Liver (tissue), 8 donors: ENCODE measurements at regions not wholly inside any gene's neighbourhood (a gene's known extent, or its start where the extent isn't known, plus 50 kb on each side); places are given as distances from the start of the nearest gene placed in this dataset.

Experiments used
- DNase-seq: peaks from one replicate; pipeline ENCODE4 v3.0.0-alpha.2; 2017; ENCODE audit warnings: low spot score
- H3K27ac ChIP-seq, 2 donors: one replicate each; pipeline ENCODE4 v1.7.0; 2013; ENCODE audit warnings: inconsistent platforms in 2 of 2, low read length in 2 of 2, control low read depth in 1 of 2, low read depth in 1 of 2, mild to moderate bottlenecking in 1 of 2
- H3K27me3 ChIP-seq, 4 donors: one replicate each; pipeline versions ENCODE4 v1.6.1 to v1.7.0; 2013; ENCODE audit warnings: low read length in 3 of 4, inconsistent platforms in 1 of 4, mild to moderate bottlenecking in 1 of 4, moderate library complexity in 1 of 4; ENCODE audit not compliant: control insufficient read depth in 4 of 4, insufficient read depth in 4 of 4
- H3K36me3 ChIP-seq, 4 donors: one replicate each; pipeline versions ENCODE4 v1.6.1 to v1.7.0; 2013; ENCODE audit warnings: low read length in 3 of 4, mild to moderate bottlenecking in 3 of 4, low read depth in 1 of 4, moderate library complexity in 1 of 4; ENCODE audit not compliant: control insufficient read depth in 4 of 4, insufficient read depth in 3 of 4
- H3K4me1 ChIP-seq, 4 donors: one replicate each; pipeline versions ENCODE4 v1.6.1 to v1.7.0; 2013; ENCODE audit warnings: low read length in 3 of 4, mild to moderate bottlenecking in 3 of 4, moderate library complexity in 1 of 4; ENCODE audit not compliant: control insufficient read depth in 4 of 4, insufficient read depth in 4 of 4
- H3K4me3 ChIP-seq, 3 donors: one replicate each; pipeline versions ENCODE4 v1.6.1 to v1.7.0; 2013; ENCODE audit warnings: low read length in 3 of 3, control low read depth in 1 of 3, low read depth in 1 of 3, mild to moderate bottlenecking in 1 of 3
- H3K9ac ChIP-seq, 2 donors: one replicate each; pipeline ENCODE4 v1.7.0; 2013; ENCODE audit warnings: low read length in 2 of 2, mild to moderate bottlenecking in 2 of 2, moderate library complexity in 2 of 2, control low read depth in 1 of 2, low read depth in 1 of 2
- H3K9me3 ChIP-seq, 4 donors: one replicate each; pipeline versions ENCODE4 v1.6.1 to v1.7.0; 2013; ENCODE audit warnings: low read length in 3 of 4; ENCODE audit not compliant: control insufficient read depth in 4 of 4
- FOXA1 ChIP-seq: IDR thresholded peaks from 2 replicates; pipeline ENCODE4 v1.6.1; 2016; ENCODE audit warnings: antibody characterized with exemption
- FOXA2 ChIP-seq: IDR thresholded peaks from 2 replicates; pipeline ENCODE4 v1.6.1; 2016; ENCODE audit warnings: antibody characterized with exemption
- HNF4A ChIP-seq, 2 donors: conservative IDR thresholded peaks; 2 replicates each; pipeline ENCODE4 v1.6.1; 2016; ENCODE audit warnings: antibody characterized with exemption in 2 of 2, mild to moderate bottlenecking in 2 of 2
- HNF4G ChIP-seq: IDR thresholded peaks from 2 replicates; pipeline ENCODE4 v1.6.1; 2016; ENCODE audit warnings: antibody characterized with exemption
- JUND ChIP-seq, 2 donors: IDR thresholded peaks; 2 replicates each; pipeline ENCODE4 v1.6.1; 2016; ENCODE audit warnings: antibody characterized with exemption in 2 of 2
- RAD21 ChIP-seq, 2 donors: IDR thresholded peaks; 2 replicates each; pipeline ENCODE4 v1.6.1; 2016; ENCODE audit warnings: antibody characterized with exemption in 2 of 2, mild to moderate bottlenecking in 2 of 2
- SP1 ChIP-seq: IDR thresholded peaks from 2 replicates; pipeline ENCODE4 v1.6.1; 2018; ENCODE audit warnings: antibody characterized with exemption, mild to moderate bottlenecking
- TAF1 ChIP-seq: conservative IDR thresholded peaks from 2 replicates; pipeline ENCODE4 v1.6.1; 2016; ENCODE audit warnings: antibody characterized with exemption, mild to moderate bottlenecking
- YY1 ChIP-seq: IDR thresholded peaks from 2 replicates; pipeline ENCODE4 v1.6.1; 2016; ENCODE audit warnings: antibody characterized with exemption, mild to moderate bottlenecking
- WGBS: extraction: QIAGEN DNeasy Blood & Tissue Kit; methylation state at CpG from one replicate; pipeline ENCODE4 v1.1.7; 2013; 5-methylcytosine and 5-hydroxymethylcytosine counted together
- TF ChIP-seq, protein P1 (sequence below): fragments of 150-350 bp; IDR thresholded peaks from 2 replicates; pipeline ENCODE4 v1.5.1; 2017; ENCODE audit warnings: improper control_type of control experiment, low read depth, low read length; ENCODE audit not compliant: missing input control
- TF ChIP-seq, protein P2 (sequence below): IDR thresholded peaks from 2 replicates; pipeline ENCODE4 v1.6.1; 2016; ENCODE audit warnings: antibody characterized with exemption
- TF ChIP-seq, protein P3 (sequence below): IDR thresholded peaks from 2 replicates; pipeline ENCODE4 v1.6.1; 2016; ENCODE audit warnings: antibody characterized with exemption
- TF ChIP-seq, protein P4 (sequence below): IDR thresholded peaks from 2 replicates; pipeline ENCODE4 v1.6.1; 2016; ENCODE audit warnings: antibody characterized with exemption, mild to moderate bottlenecking
- donor health status: healthy.
- donor health status: healthy.
- donor health status: healthy.
- donor health status: healthy.
- donor health status: healthy.

DNA sequence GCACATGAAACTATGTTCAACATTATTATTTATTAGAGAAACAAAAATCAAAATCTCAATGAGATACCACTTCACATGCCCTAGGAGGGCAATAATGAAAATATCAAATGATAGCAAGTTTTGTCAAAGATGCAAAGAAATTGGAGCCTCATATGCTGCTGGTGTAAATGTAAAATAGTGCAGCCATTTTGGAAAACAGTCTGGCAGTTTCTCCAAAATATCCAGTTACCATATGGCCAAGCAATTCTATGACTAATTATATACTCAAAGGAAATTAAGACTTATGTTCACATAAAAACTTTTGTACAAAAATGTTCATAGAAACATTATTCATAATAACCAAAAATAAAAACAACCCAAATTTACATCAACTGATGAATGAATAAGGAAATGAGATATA is 313.6 kb upstream of the LMO3 start:
- TF ChIP-seq HNF4A (conservative IDR thresholded peaks at IDR 0.05): no peak
- no peak for TF ChIP-seq SP1
- TF ChIP-seq JUND (IDR thresholded peaks at IDR 0.05): no peak
- TF ChIP-seq, protein P1, sequence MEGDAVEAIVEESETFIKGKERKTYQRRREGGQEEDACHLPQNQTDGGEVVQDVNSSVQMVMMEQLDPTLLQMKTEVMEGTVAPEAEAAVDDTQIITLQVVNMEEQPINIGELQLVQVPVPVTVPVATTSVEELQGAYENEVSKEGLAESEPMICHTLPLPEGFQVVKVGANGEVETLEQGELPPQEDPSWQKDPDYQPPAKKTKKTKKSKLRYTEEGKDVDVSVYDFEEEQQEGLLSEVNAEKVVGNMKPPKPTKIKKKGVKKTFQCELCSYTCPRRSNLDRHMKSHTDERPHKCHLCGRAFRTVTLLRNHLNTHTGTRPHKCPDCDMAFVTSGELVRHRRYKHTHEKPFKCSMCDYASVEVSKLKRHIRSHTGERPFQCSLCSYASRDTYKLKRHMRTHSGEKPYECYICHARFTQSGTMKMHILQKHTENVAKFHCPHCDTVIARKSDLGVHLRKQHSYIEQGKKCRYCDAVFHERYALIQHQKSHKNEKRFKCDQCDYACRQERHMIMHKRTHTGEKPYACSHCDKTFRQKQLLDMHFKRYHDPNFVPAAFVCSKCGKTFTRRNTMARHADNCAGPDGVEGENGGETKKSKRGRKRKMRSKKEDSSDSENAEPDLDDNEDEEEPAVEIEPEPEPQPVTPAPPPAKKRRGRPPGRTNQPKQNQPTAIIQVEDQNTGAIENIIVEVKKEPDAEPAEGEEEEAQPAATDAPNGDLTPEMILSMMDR: no peak
- no peak for TF ChIP-seq RAD21 (IDR thresholded peaks at IDR 0.05)
- TF ChIP-seq, protein P2, sequence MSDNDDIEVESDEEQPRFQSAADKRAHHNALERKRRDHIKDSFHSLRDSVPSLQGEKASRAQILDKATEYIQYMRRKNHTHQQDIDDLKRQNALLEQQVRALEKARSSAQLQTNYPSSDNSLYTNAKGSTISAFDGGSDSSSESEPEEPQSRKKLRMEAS: no peak
- TF ChIP-seq, protein P3, sequence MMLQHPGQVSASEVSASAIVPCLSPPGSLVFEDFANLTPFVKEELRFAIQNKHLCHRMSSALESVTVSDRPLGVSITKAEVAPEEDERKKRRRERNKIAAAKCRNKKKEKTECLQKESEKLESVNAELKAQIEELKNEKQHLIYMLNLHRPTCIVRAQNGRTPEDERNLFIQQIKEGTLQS: no peak
- no peak for TF ChIP-seq FOXA1
- no peak for TF ChIP-seq FOXA2
- TF ChIP-seq TAF1: no peak
- TF ChIP-seq HNF4G: no peak
- no peak overlapping the region for H3K27ac ChIP-seq
- H3K4me3 ChIP-seq: no peak overlapping the region
- H3K36me3 ChIP-seq: no peaks in the 10 kb centered on the region
- H3K4me1 ChIP-seq: no peaks in the 10 kb centered on the region
- H3K9me3 ChIP-seq: peaks cover 0 to 9% (median 3%) of the 10 kb centered on the region in 4 donors
- H3K27me3 ChIP-seq: no peaks in the 10 kb centered on the region
- DNase-seq: no peak
- no peak overlapping the region for H3K9ac ChIP-seq

DNA sequence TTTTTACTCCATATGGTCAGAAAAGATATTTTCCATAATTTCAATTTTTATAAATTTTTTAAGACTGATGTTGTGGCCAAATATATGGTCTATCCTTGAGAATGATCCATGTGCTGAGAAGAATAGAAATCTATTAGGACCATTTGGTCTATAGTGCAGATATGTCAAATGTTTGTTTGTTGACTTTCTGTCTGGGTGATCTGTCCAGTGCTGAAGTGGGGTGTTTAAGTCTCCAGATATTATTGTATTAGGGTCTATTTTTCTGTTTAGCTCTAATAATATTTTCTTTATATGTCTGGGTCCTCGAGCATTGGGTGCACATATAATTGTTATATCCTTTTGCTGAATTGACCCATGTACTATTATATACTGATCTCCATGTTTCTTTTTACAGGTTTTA is 308.9 kb upstream of the LMO3 start:
- Histone ChIP-seq H3K27ac (no peak overlapping the region), H3K9ac (no peak overlapping the region), H3K4me1 (no peaks in the 10 kb centered on the region), H3K9me3 (peaks cover 0 to 7% (median 3%) of the 10 kb centered on the region in 4 donors), H3K4me3 (no peak overlapping the region), H3K36me3 (no peaks in the 10 kb centered on the region), H3K27me3 (no peaks in the 10 kb centered on the region)
- DNase-seq: no peak
- TF ChIP-seq, protein P4, sequence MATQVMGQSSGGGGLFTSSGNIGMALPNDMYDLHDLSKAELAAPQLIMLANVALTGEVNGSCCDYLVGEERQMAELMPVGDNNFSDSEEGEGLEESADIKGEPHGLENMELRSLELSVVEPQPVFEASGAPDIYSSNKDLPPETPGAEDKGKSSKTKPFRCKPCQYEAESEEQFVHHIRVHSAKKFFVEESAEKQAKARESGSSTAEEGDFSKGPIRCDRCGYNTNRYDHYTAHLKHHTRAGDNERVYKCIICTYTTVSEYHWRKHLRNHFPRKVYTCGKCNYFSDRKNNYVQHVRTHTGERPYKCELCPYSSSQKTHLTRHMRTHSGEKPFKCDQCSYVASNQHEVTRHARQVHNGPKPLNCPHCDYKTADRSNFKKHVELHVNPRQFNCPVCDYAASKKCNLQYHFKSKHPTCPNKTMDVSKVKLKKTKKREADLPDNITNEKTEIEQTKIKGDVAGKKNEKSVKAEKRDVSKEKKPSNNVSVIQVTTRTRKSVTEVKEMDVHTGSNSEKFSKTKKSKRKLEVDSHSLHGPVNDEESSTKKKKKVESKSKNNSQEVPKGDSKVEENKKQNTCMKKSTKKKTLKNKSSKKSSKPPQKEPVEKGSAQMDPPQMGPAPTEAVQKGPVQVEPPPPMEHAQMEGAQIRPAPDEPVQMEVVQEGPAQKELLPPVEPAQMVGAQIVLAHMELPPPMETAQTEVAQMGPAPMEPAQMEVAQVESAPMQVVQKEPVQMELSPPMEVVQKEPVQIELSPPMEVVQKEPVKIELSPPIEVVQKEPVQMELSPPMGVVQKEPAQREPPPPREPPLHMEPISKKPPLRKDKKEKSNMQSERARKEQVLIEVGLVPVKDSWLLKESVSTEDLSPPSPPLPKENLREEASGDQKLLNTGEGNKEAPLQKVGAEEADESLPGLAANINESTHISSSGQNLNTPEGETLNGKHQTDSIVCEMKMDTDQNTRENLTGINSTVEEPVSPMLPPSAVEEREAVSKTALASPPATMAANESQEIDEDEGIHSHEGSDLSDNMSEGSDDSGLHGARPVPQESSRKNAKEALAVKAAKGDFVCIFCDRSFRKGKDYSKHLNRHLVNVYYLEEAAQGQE: no peak
- TF ChIP-seq HNF4A (conservative IDR thresholded peaks at IDR 0.05): no peak
- TF ChIP-seq, protein P3: no peak
- TF ChIP-seq, protein P2: no peak
- no peak for TF ChIP-seq YY1
- 40% methylated on average over 1 of the region's 1 CpG for WGBS
